Endodermal cell (in vitro differentiated cells): ENCODE measurements at regions not wholly inside any gene's neighbourhood (a gene's known extent, or its start where the extent isn't known, plus 50 kb on each side); places are given as distances from the start of the nearest gene placed in this dataset.

Source experiments
- DNase-seq: peaks from one replicate; pipeline ENCODE4 v3.0.0-alpha.2; 2017
- H3K27ac ChIP-seq: 2 replicates; pipeline ENCODE4 v1.5.1; 2013; ENCODE audit warnings: mild to moderate bottlenecking, low read depth, low read length, moderate library complexity
- H3K27me3 ChIP-seq: 2 replicates; pipeline ENCODE4 v1.6.1; 2013; ENCODE audit warnings: mild to moderate bottlenecking, low read length, moderate library complexity; ENCODE audit not compliant: insufficient read depth, control insufficient read depth, poor library complexity, severe bottlenecking
- H3K36me3 ChIP-seq: 2 replicates; pipeline ENCODE4 v1.7.0; 2013; ENCODE audit warnings: mild to moderate bottlenecking, low read length, moderate library complexity; ENCODE audit not compliant: control insufficient read depth, insufficient read depth
- H3K4me1 ChIP-seq: one replicate; pipeline ENCODE4 v1.7.0; 2013; ENCODE audit warnings: low read length; ENCODE audit not compliant: control insufficient read depth, insufficient read depth
- H3K4me3 ChIP-seq: 2 replicates; pipeline ENCODE4 v1.5.1; 2013; ENCODE audit warnings: mild to moderate bottlenecking, low read length, moderate library complexity
- H3K9ac ChIP-seq: 2 replicates; pipeline ENCODE4 v1.6.1; 2013; ENCODE audit warnings: mild to moderate bottlenecking, low read length, moderate library complexity; ENCODE audit not compliant: poor library complexity, severe bottlenecking; ENCODE audit errors: extremely low read depth
- H3K9me3 ChIP-seq: 2 replicates; pipeline ENCODE4 v1.6.1; 2013; ENCODE audit warnings: mild to moderate bottlenecking, low read length, moderate library complexity; ENCODE audit not compliant: control insufficient read depth
- H3K27ac Mint-ChIP-seq: 2 replicates; pipeline ENCODE4 v1.8.0; 2020; ENCODE audit warnings: mixed read lengths
- H3K27me3 Mint-ChIP-seq: 2 replicates; pipeline ENCODE4 v1.8.0; 2021; ENCODE audit warnings: mild to moderate bottlenecking, mixed read lengths; ENCODE audit not compliant: insufficient read depth
- H3K36me3 Mint-ChIP-seq: 2 replicates; pipeline ENCODE4 v1.8.0; 2020; ENCODE audit warnings: low read depth, mixed read lengths
- H3K4me1 Mint-ChIP-seq: 2 replicates; pipeline ENCODE4 v1.8.0; 2020; ENCODE audit warnings: mixed read lengths
- H3K4me3 Mint-ChIP-seq: 2 replicates; pipeline ENCODE4 v1.8.0; 2020; ENCODE audit warnings: mild to moderate bottlenecking, moderate library complexity, mixed read lengths
- H3K9me3 Mint-ChIP-seq: 2 replicates; pipeline ENCODE4 v1.8.0; 2020; ENCODE audit warnings: mild to moderate bottlenecking, mixed read lengths
- CTCF ChIP-seq: fragments of 200-600 bp; sonication (generic); conservative IDR thresholded peaks from 2 replicates; pipeline ENCODE4 v1.5.0; 2021; ENCODE audit warnings: antibody characterized with exemption, mild to moderate bottlenecking
- WGBS, 2 experiments: methylation state at CpG; one replicate each; pipeline versions ENCODE4 v1.1.5 to v1.1.7; 2013; ENCODE audit warnings: missing lambda C conversion rate in 2 of 2, mixed read lengths in 1 of 2; ENCODE audit not compliant: insufficient coverage in 1 of 2, insufficient read length in 1 of 2; 5-methylcytosine and 5-hydroxymethylcytosine counted together

DNA sequence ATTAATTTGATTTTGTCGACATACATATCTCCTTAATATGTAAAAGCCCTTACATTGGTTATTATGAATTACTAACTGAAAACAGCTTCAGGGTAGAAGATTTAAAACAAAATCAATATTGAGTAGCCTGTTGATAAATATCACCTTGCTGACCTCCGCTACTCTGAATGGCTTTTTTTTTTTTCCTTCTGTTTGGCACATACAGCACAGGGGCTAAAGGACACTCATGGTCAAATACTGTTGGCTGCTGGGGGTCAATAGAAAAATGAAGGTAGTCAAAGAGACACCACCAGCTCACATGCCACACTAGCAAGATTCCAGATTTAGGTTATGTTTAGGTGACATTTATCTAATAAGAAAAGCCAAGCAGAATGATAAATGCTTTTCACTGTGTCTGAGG lies 1642.4 kb upstream of the SLC39A10 start:
- Histone ChIP-seq H3K4me3 (no peak overlapping the region), H3K36me3 (no peaks in the 10 kb centered on the region), H3K4me1 (no peaks in the 10 kb centered on the region), H3K9me3 (peaks cover 6% of the 10 kb centered on the region), H3K9ac (no peak overlapping the region), H3K27ac (no peak overlapping the region), H3K27me3 (no peaks in the 10 kb centered on the region)
- Mint-ChIP-seq H3K4me1 (no peaks in the 10 kb centered on the region), H3K27ac (no peak overlapping the region), H3K27me3 (no peaks in the 10 kb centered on the region), H3K9me3 (peaks cover 13% of the 10 kb centered on the region), H3K4me3 (no peak overlapping the region), H3K36me3 (peaks cover under 1% of the 10 kb centered on the region)
- WGBS, 2 experiments = 83 to 85% methylated on average over 1 to 2 of the region's 2 CpGs
- no peak for DNase-seq
- TF ChIP-seq CTCF = no peak

DNA sequence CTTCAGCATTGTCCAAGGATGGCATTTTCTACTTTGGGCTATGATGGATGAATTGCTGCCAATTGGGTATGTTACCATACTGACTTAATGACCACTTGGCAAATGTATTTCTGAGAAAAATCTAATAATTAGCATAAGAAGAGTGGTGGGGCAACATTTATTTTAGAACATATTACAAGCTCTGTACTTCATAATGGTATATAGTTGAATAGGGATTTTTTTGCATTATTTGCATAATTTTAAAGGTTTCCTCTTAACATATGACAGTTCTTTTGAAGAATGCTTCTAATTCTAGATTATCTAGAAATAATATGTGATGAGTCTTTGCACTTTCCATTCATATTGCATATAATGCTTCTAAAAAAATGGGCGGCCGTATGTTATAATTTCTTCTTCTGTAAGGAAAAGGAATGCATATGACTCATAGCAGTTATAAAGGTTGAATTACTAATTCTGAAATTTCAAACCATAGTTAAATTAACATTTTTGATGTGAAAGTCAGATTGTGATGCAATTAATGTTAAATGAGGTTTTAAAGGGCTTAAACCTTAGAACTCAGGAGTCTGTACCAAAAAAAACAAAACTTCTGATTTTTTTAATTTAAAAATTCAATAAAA lies 1652.3 kb upstream of the SLC39A10 start:
- Mint-ChIP-seq H3K9me3 (peaks cover 23% of the 10 kb centered on the region), H3K27me3 (no peaks in the 10 kb centered on the region), H3K27ac (no peak overlapping the region), H3K4me3 (no peak overlapping the region), H3K4me1 (no peaks in the 10 kb centered on the region), H3K36me3 (peaks cover 11% of the 10 kb centered on the region)
- Histone ChIP-seq H3K27me3 (no peaks in the 10 kb centered on the region), H3K27ac (no peak overlapping the region), H3K9ac (no peak overlapping the region), H3K36me3 (no peaks in the 10 kb centered on the region), H3K9me3 (no peaks in the 10 kb centered on the region), H3K4me3 (no peak overlapping the region), H3K4me1 (no peaks in the 10 kb centered on the region)
- 100% methylated on average over 1 of the region's 2 CpGs; no CpG with 5 or more reads in 1 of the 2 experiments for WGBS, 2 experiments
- TF ChIP-seq CTCF = no peak
- DNase-seq = no peak

GRCh38 chr2:194003911-194004310 lies 1653.1 kb upstream of the SLC39A10 start:
- no peak overlapping the region for H3K27ac ChIP-seq
- TF ChIP-seq CTCF = no peak
- Mint-ChIP-seq H3K4me1 (no peaks in the 10 kb centered on the region), H3K9me3 (peaks cover 19% of the 10 kb centered on the region), H3K27me3 (no peaks in the 10 kb centered on the region), H3K36me3 (peaks cover 11% of the 10 kb centered on the region), H3K27ac (no peak overlapping the region), H3K4me3 (no peak overlapping the region)
- H3K27me3 ChIP-seq = no peaks in the 10 kb centered on the region
- no peak overlapping the region for H3K4me3 ChIP-seq
- H3K9ac ChIP-seq = no peak overlapping the region
- no peaks in the 10 kb centered on the region for H3K9me3 ChIP-seq
- no peak for DNase-seq
- 92% methylated on average over 2 of the region's 2 CpGs; no CpG with 5 or more reads in 1 of the 2 experiments for WGBS, 2 experiments
- no peaks in the 10 kb centered on the region for H3K36me3 ChIP-seq
- no peaks in the 10 kb centered on the region for H3K4me1 ChIP-seq
